HL-60 (cell line): ENCODE measurements at regions not wholly inside any gene's neighbourhood (a gene's known extent, or its start where the extent isn't known, plus 50 kb on each side); places are given as distances from the start of the nearest gene placed in this dataset.

Experiments used
- DNase-seq, 2 experiments: peaks; one replicate each; pipeline ENCODE4 v3.0.0-alpha.2; 2010 to 2020; ENCODE audit warnings: low read depth in 1 of 2, low spot score in 1 of 2
- H3K27ac ChIP-seq: fragments of 250-450 bp; sonication (Bioruptor Pico); replicated peaks from 2 replicates; pipeline ENCODE4 v1.5.1; 2020; ENCODE audit warnings: mild to moderate bottlenecking, moderate library complexity
- H3K27me3 ChIP-seq: fragments of 250-450 bp; sonication (Bioruptor Pico); 2 replicates; pipeline ENCODE4 v1.5.1; 2021; ENCODE audit warnings: mild to moderate bottlenecking, moderate library complexity; ENCODE audit not compliant: insufficient read depth, poor library complexity, severe bottlenecking
- H3K4me3 ChIP-seq: replicated peaks from 2 replicates; pipeline ENCODE4 v1.5.1; 2011; ENCODE audit warnings: mild to moderate bottlenecking, control low read depth, low read length; ENCODE audit not compliant: insufficient read depth
- GABPA ChIP-seq: IDR thresholded peaks from 2 replicates; pipeline ENCODE4 v1.6.1; 2012; ENCODE audit warnings: low read depth
- POLR2AphosphoS5 ChIP-seq: IDR thresholded peaks from 2 replicates; pipeline ENCODE4 v1.6.1; 2012; ENCODE audit warnings: low read depth
- SPI1 ChIP-seq: IDR thresholded peaks from 2 replicates; pipeline ENCODE4 v1.6.1; 2012; ENCODE audit warnings: low read depth, mild to moderate bottlenecking, borderline replicate concordance
- TF ChIP-seq, protein P1 (sequence below): IDR thresholded peaks from 2 replicates; pipeline ENCODE4 v1.6.1; 2012; ENCODE audit warnings: low read depth; ENCODE audit not compliant: insufficient replicate concordance
- TF ChIP-seq, protein P2 (sequence below): IDR thresholded peaks from one replicate; pipeline ENCODE4 v1.5.1; 2011; ENCODE audit warnings: low read length, control low read depth, inconsistent platforms; ENCODE audit not compliant: insufficient read depth

DNA sequence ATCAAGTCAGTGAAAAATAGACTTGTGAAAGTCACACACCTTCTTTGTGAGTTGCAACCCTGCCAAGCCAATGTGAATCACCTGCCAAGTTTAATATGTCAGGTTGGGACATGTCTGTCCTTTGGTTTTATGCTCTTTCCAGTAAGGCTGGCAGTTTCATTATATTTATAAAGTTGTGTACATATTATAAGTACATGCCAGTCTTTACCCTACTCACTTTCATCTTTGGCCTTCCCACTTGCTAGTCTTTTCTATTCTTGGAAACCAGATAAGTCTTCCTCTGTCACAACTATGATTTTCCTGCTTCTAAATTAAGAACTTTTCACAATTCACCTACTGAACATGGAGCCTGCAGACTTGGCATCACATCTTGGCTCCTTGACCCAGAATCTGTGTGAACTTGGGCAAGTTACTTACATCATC is 680.7 kb upstream of the BOD1L1 start:
- DNase-seq, result no peak
- no peak overlapping the region for H3K27ac ChIP-seq
- H3K4me3 ChIP-seq, result no peak overlapping the region
- TF ChIP-seq, protein P1, sequence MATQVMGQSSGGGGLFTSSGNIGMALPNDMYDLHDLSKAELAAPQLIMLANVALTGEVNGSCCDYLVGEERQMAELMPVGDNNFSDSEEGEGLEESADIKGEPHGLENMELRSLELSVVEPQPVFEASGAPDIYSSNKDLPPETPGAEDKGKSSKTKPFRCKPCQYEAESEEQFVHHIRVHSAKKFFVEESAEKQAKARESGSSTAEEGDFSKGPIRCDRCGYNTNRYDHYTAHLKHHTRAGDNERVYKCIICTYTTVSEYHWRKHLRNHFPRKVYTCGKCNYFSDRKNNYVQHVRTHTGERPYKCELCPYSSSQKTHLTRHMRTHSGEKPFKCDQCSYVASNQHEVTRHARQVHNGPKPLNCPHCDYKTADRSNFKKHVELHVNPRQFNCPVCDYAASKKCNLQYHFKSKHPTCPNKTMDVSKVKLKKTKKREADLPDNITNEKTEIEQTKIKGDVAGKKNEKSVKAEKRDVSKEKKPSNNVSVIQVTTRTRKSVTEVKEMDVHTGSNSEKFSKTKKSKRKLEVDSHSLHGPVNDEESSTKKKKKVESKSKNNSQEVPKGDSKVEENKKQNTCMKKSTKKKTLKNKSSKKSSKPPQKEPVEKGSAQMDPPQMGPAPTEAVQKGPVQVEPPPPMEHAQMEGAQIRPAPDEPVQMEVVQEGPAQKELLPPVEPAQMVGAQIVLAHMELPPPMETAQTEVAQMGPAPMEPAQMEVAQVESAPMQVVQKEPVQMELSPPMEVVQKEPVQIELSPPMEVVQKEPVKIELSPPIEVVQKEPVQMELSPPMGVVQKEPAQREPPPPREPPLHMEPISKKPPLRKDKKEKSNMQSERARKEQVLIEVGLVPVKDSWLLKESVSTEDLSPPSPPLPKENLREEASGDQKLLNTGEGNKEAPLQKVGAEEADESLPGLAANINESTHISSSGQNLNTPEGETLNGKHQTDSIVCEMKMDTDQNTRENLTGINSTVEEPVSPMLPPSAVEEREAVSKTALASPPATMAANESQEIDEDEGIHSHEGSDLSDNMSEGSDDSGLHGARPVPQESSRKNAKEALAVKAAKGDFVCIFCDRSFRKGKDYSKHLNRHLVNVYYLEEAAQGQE, result no peak
- TF ChIP-seq SPI1 (no peak), GABPA (no peak)
- TF ChIP-seq, protein P2, sequence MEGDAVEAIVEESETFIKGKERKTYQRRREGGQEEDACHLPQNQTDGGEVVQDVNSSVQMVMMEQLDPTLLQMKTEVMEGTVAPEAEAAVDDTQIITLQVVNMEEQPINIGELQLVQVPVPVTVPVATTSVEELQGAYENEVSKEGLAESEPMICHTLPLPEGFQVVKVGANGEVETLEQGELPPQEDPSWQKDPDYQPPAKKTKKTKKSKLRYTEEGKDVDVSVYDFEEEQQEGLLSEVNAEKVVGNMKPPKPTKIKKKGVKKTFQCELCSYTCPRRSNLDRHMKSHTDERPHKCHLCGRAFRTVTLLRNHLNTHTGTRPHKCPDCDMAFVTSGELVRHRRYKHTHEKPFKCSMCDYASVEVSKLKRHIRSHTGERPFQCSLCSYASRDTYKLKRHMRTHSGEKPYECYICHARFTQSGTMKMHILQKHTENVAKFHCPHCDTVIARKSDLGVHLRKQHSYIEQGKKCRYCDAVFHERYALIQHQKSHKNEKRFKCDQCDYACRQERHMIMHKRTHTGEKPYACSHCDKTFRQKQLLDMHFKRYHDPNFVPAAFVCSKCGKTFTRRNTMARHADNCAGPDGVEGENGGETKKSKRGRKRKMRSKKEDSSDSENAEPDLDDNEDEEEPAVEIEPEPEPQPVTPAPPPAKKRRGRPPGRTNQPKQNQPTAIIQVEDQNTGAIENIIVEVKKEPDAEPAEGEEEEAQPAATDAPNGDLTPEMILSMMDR, result no peak
- no peaks in the 10 kb centered on the region for H3K27me3 ChIP-seq

DNA sequence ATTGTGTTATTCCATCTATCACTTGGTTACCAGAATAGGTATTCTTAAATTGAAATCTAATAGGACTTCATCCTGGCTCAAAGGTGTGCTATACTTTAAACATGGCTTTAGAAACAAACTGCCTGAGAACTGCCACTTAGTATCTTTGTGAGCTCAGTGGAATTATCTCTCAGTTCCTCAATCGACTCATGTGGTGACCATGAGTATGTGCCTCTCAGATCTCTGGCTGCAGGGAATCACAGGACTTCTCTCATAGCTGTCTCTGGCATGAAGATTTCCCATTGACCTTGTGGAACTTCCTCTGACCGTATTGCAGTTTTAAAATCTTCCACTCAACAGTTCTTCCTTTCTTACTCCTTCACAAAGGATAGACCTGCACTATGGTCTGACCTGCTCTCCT is 681.9 kb upstream of the BOD1L1 start:
- TF ChIP-seq, protein P1, result no peak
- TF ChIP-seq, protein P2, result no peak
- TF ChIP-seq POLR2AphosphoS5, result no peak
- TF ChIP-seq SPI1, result no peak
- TF ChIP-seq GABPA, result no peak
- DNase-seq, result no peak
- Histone ChIP-seq H3K4me3 (no peak overlapping the region), H3K27ac (no peak overlapping the region), H3K27me3 (no peaks in the 10 kb centered on the region)

DNA sequence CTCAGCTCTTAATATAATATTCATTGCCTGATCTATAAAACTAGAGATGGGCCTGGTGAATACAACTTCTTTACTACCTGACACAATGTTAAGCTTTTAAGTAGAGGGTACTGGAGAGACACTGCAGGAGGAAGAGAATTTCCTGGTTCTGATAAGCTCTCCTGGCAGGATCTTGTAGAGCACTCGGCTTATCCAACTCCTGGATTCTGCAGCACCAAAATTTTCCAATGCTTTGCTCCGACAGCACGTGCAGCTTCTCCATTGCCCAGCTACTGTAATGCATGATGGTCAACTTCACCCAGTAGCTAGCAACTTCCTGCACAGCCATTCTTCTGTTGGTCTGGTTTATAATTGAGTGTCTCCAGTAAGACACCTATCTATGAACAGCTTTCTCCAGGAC is 686.2 kb upstream of the BOD1L1 start:
- TF ChIP-seq POLR2AphosphoS5 (no peak), SPI1 (no peak), GABPA (no peak)
- TF ChIP-seq, protein P1, result no peak
- TF ChIP-seq, protein P2, result no peak
- Histone ChIP-seq H3K4me3 (no peak overlapping the region), H3K27me3 (no peaks in the 10 kb centered on the region), H3K27ac (no peak overlapping the region)
- no peak for DNase-seq
